Common myeloid progenitor, CD34-positive (primary cell): ENCODE measurements at regions not wholly inside any gene's neighbourhood (a gene's known extent, or its start where the extent isn't known, plus 50 kb on each side); places are given as distances from the start of the nearest gene placed in this dataset.

ENCODE experiments used
- CTCF ChIA-PET: fragments of 350-600 bp; sonication (Branson Sonifier 250); formaldehyde crosslinking; loops from one replicate; lab custom pipeline; 2021; ENCODE audit warnings: antibody characterized with exemption; lab: Charles Lee
- POLR2A ChIA-PET: fragments of 350-600 bp; sonication (Branson Sonifier 250); formaldehyde crosslinking; loops from one replicate; lab custom pipeline; 2021; ENCODE audit warnings: antibody characterized with exemption; lab: Charles Lee
- DNase-seq, 3 donors: peaks; one replicate each; pipeline versions ENCODE4 v3.0.0 to v3.0.0-alpha.2; 2013
- H3K27ac ChIP-seq, 2 experiments: 1 replicate in 1 of 2; 2 replicates in 1 of 2; pipeline ENCODE4 v1.7.0; 2013; ENCODE audit warnings: inconsistent platforms in 2 of 2, low read length in 2 of 2, mild to moderate bottlenecking in 2 of 2, low read depth in 1 of 2, moderate library complexity in 1 of 2; ENCODE audit not compliant: severe bottlenecking in 2 of 2, insufficient read depth in 1 of 2, poor library complexity in 1 of 2
- H3K27me3 ChIP-seq, 5 experiments: replicated peaks in 2 of 5; 1 replicate in 3 of 5; 2 replicates in 2 of 5; pipeline versions ENCODE4 v1.6.1 to v1.7.0; 2013; ENCODE audit warnings: low read length in 4 of 5, mild to moderate bottlenecking in 2 of 5, moderate library complexity in 2 of 5, inconsistent platforms in 1 of 5; ENCODE audit not compliant: insufficient read depth in 5 of 5, control insufficient read depth in 4 of 5
- H3K36me3 ChIP-seq, 4 experiments: 1 replicate in 2 of 4; 2 replicates in 2 of 4; pipeline versions ENCODE4 v1.6.1 to v1.7.0; 2013; ENCODE audit warnings: low read length in 3 of 4, control low read depth in 1 of 4, mild to moderate bottlenecking in 1 of 4; ENCODE audit not compliant: control insufficient read depth in 4 of 4, insufficient read depth in 4 of 4
- H3K4me1 ChIP-seq, 4 experiments: 1 replicate in 3 of 4; 2 replicates in 1 of 4; pipeline versions ENCODE4 v1.6.1 to v1.7.1; 2013; ENCODE audit warnings: low read length in 3 of 4, mild to moderate bottlenecking in 3 of 4, control low read depth in 1 of 4, inconsistent platforms in 1 of 4, moderate library complexity in 1 of 4; ENCODE audit not compliant: control insufficient read depth in 4 of 4, insufficient read depth in 4 of 4; ENCODE audit errors: control extremely low read depth in 1 of 4
- H3K4me3 ChIP-seq, 7 experiments: 1 replicate in 4 of 7; 2 replicates in 3 of 7; pipeline versions ENCODE4 v1.5.1 to v1.7.0; 2013; ENCODE audit warnings: mild to moderate bottlenecking in 7 of 7, low read length in 6 of 7, moderate library complexity in 6 of 7, inconsistent platforms in 2 of 7, low read depth in 2 of 7, control low read depth in 1 of 7; ENCODE audit not compliant: insufficient read depth in 4 of 7, control insufficient read depth in 1 of 7; ENCODE audit errors: extremely low read depth in 1 of 7
- H3K9me3 ChIP-seq, 5 experiments: 1 replicate in 4 of 5; 2 replicates in 1 of 5; pipeline versions ENCODE4 v1.6.1 to v1.7.1; 2013; ENCODE audit warnings: low read length in 4 of 5, mild to moderate bottlenecking in 2 of 5, inconsistent platforms in 1 of 5, low read depth in 1 of 5, moderate library complexity in 1 of 5; ENCODE audit not compliant: control insufficient read depth in 4 of 5, insufficient read depth in 2 of 5; ENCODE audit errors: control extremely low read depth in 1 of 5
- WGBS: methylation state at CpG from one replicate; pipeline ENCODE4 v1.1.5; 2013; ENCODE audit not compliant: insufficient coverage; 5-methylcytosine and 5-hydroxymethylcytosine counted together

- Histone ChIP-seq H3K9me3 (peaks cover 0 to 1% (median 0%) of the 10 kb centered on the region in 5 experiments), H3K27me3 (peaks cover 0 to 2% (median 0%) of the 10 kb centered on the region in 5 experiments), H3K27ac (no peak overlapping the region), H3K4me3 (no peak overlapping the region), H3K36me3 (no peaks in the 10 kb centered on the region), H3K4me1 (no peaks in the 10 kb centered on the region)
- POLR2A ChIA-PET = no interaction called here
- no peak for DNase-seq
- CTCF ChIA-PET = no interaction called here
These were observed 60.2 kb upstream of the PCSK5 start for GRCh38 chr9:75830303-75830702.

GRCh38 chr9:75833778-75834177 is 56.7 kb upstream of the PCSK5 start:
- ChIA-PET CTCF (interaction anchor here (1.2 kb wide), 1 partner anchor 31 kb away, joined by 3 read pairs; no protein-coding TSS in a partner anchor), POLR2A (no interaction called here)
- no peaks in the 10 kb centered on the region for H3K9me3 ChIP-seq
- H3K4me3 ChIP-seq = no peak overlapping the region
- no peaks in the 10 kb centered on the region for H3K36me3 ChIP-seq
- H3K27me3 ChIP-seq = no peaks in the 10 kb centered on the region
- H3K4me1 ChIP-seq = no peaks in the 10 kb centered on the region
- DNase-seq = no peak
- no peak overlapping the region for H3K27ac ChIP-seq

GRCh38 chr9:75834878-75835277 is 55.6 kb upstream of the PCSK5 start:
- Histone ChIP-seq H3K27me3 (no peaks in the 10 kb centered on the region), H3K4me1 (no peaks in the 10 kb centered on the region), H3K27ac (no peak overlapping the region), H3K36me3 (no peaks in the 10 kb centered on the region), H3K9me3 (no peaks in the 10 kb centered on the region), H3K4me3 (no peak overlapping the region)
- no CpG with 5 or more reads among the region's 2 CpGs for WGBS
- ChIA-PET POLR2A (no interaction called here), CTCF (no interaction called here)
- DNase-seq = no peak
